ENCODE measurements at regions not wholly inside any gene's neighbourhood (a gene's known extent, or its start where the extent isn't known, plus 50 kb on each side); places are given as distances from the start of the nearest gene placed in this dataset.

GRCh38 chr9:129482521-129483414 is 138.1 kb downstream of the C9orf50 start (continued):
- TF ChIP-seq HDAC2 (IDR thresholded peaks at IDR 0.05; ENCODE audit: borderline replicate concordance in 1 of 2, low read depth in 2 of 2, low read length in 2 of 2) (no peak), CTBP2 (IDR thresholded peaks at IDR 0.05; ENCODE audit: borderline replicate concordance, insufficient read depth, insufficient read length, low read length) (no peak), CBX8 (IDR thresholded peaks at IDR 0.05; ENCODE audit: borderline replicate concordance, low read depth, low read length) (no peak), HDAC6 (IDR thresholded peaks at IDR 0.05; ENCODE audit: low read depth, low read length) (no peak), RBBP5 (IDR thresholded peaks at IDR 0.05; ENCODE audit: borderline replicate concordance, low read depth, low read length) (0 out of 2 replicates have a peak, but pooled peaks have one; percentile 23), GTF2F1 (IDR thresholded peaks at IDR 0.05; ENCODE audit: borderline replicate concordance, low read depth, low read length) (no peak), FOSL1 (IDR thresholded peaks at IDR 0.05; ENCODE audit: insufficient read depth, low read depth, low read length) (no peak), KDM5A (IDR thresholded peaks at IDR 0.05; ENCODE audit: low read length) (no peak), KDM1A (IDR thresholded peaks at IDR 0.05; ENCODE audit: borderline replicate concordance, low read length) (no peak), RFX5 (IDR thresholded peaks at IDR 0.05; ENCODE audit: borderline replicate concordance, low read depth, low read length) (no peak), SAP30 (IDR thresholded peaks at IDR 0.05; ENCODE audit: insufficient read depth, insufficient replicate concordance, low read length) (no peak), GABPA (IDR thresholded peaks at IDR 0.05; ENCODE audit: borderline replicate concordance, insufficient read depth, low read length) (no peak), TCF12 (IDR thresholded peaks at IDR 0.05; ENCODE audit: low read depth, low read length) (no peak), TAF1 (IDR thresholded peaks at IDR 0.05; ENCODE audit: low read depth, low read length) (no peak), SIN3A (conservative IDR thresholded peaks at IDR 0.05 in 1 of 2, IDR thresholded peaks at IDR 0.05 in 1 of 2; ENCODE audit: low read depth in 1 of 2, low read length in 2 of 2) (0 out of 4 replicates have a peak, but pooled peaks have one; percentile 14 to 17), RNF2 (IDR thresholded peaks at IDR 0.05; ENCODE audit: borderline replicate concordance, low read depth, low read length, missing control alignments, poor library complexity, severe bottlenecking) (no peak), ATF3 (IDR thresholded peaks at IDR 0.05; ENCODE audit: insufficient read depth, low read depth, low read length) (no peak), JUND (IDR thresholded peaks at IDR 0.05; ENCODE audit: low read length) (no peak), EP300 (IDR thresholded peaks at IDR 0.05; ENCODE audit: borderline replicate concordance in 1 of 2, low read depth in 2 of 2, low read length in 2 of 2) (no peak), EZH2 (IDR thresholded peaks at IDR 0.05; ENCODE audit: low read depth, low read length, severe bottlenecking) (peak; percentile 59), SIRT6 (IDR thresholded peaks at IDR 0.05; ENCODE audit: low read length) (no peak)
